NT2/D1 (cell line): ENCODE measurements at regions not wholly inside any gene's neighbourhood (a gene's known extent, or its start where the extent isn't known, plus 50 kb on each side); places are given as distances from the start of the nearest gene placed in this dataset.
"Not testable (repeated sequence)": the region's sequence is repeated elsewhere in the genome, so short reads cannot be mapped to it uniquely, and the experiment has no call there.

ENCODE experiments used
- DNase-seq: peaks from one replicate; pipeline ENCODE4 v3.0.0-alpha.2; 2011; ENCODE audit warnings: low read depth, low spot score
- H3K27me3 ChIP-seq: 2 replicates; pipeline ENCODE4 v1.6.0; 2011; ENCODE audit warnings: mild to moderate bottlenecking; ENCODE audit not compliant: insufficient read length, insufficient read depth
- H3K36me3 ChIP-seq: 2 replicates; pipeline ENCODE4 v1.6.1; 2011; ENCODE audit warnings: mild to moderate bottlenecking, low read length, mixed read lengths; ENCODE audit not compliant: insufficient read depth, insufficient read length
- H3K4me1 ChIP-seq: 2 replicates; pipeline ENCODE4 v1.5.1; 2011; ENCODE audit not compliant: insufficient read depth, insufficient read length
- H3K4me3 ChIP-seq: 2 replicates; pipeline ENCODE4 v1.5.1; 2011; ENCODE audit warnings: low read depth; ENCODE audit not compliant: insufficient read length
- H3K9ac ChIP-seq: 2 replicates; pipeline ENCODE4 v1.6.0; 2011; ENCODE audit warnings: low read depth; ENCODE audit not compliant: insufficient read length
- H3K9me3 ChIP-seq: 2 replicates; pipeline ENCODE4 v1.5.1; 2011; ENCODE audit warnings: mild to moderate bottlenecking, low read length; ENCODE audit not compliant: insufficient read depth
- SUZ12 ChIP-seq: IDR thresholded peaks from 2 replicates; pipeline ENCODE4 v1.6.1; 2011; ENCODE audit not compliant: insufficient read length, insufficient read depth; ENCODE audit errors: extremely low read depth
- YY1 ChIP-seq: IDR thresholded peaks from 2 replicates; pipeline ENCODE4 v1.6.1; 2011; ENCODE audit not compliant: insufficient read length, insufficient read depth
- ZNF274 ChIP-seq: IDR thresholded peaks from 2 replicates; pipeline ENCODE4 v1.6.1; 2011; ENCODE audit warnings: mild to moderate bottlenecking, low read depth, low read length

DNA sequence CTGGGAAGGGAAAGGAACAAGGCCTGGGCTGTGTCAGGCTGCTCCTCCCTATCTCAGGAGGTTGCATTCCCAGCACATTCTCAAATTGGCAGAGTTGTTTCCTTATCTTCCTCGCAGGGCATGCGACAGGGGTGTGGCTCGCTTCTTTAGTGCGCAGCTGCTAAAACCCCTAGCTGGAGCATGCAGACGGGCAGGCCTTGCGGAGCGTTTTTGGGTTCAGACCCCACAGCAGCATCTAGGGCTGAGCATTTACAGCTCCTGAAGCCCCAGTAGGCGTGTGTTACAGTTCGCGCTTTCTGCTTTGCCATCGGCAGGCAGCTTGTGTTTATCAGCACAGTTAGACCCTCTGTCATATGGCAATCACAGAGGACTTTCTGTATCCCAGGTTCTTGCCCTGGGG is 392.4 kb downstream of the TECRL start:
- Histone ChIP-seq H3K27me3 (no peaks in the 10 kb centered on the region), H3K9me3 (no peaks in the 10 kb centered on the region), H3K36me3 (no peaks in the 10 kb centered on the region), H3K4me1 (no peaks in the 10 kb centered on the region), H3K4me3 (no peak overlapping the region), H3K9ac (no peak overlapping the region)
- no peak for DNase-seq
- TF ChIP-seq SUZ12 = no peak
- TF ChIP-seq ZNF274 = no peak
- TF ChIP-seq YY1 = no peak

DNA sequence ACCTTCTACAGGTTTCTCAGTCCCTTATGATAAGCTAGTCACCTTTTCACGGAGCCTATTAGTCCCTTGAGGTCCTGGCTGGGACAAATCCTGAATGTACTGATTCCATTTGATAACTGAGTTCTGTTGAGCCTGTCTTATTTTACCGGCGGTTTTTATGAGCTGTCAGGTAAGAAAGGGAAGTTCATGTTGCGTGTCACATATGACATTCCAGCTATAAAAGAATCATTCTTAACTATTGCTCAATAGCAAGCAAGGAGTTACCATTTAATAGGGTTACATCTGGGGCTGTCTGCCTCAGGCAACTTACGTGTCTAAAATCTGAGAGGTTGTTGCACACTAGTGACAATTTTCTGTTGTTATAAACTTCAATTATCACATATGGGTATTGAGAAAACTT is 394.6 kb downstream of the TECRL start:
- DNase-seq = no peak
- H3K9me3 ChIP-seq = no peaks in the 10 kb centered on the region
- TF ChIP-seq SUZ12 (no peak), ZNF274 (no peak), YY1 (no peak)
- no peak overlapping the region for H3K4me3 ChIP-seq
- no peaks in the 10 kb centered on the region for H3K36me3 ChIP-seq
- H3K4me1 ChIP-seq = no peaks in the 10 kb centered on the region
- no peak overlapping the region for H3K9ac ChIP-seq
- H3K27me3 ChIP-seq = no peaks in the 10 kb centered on the region

DNA sequence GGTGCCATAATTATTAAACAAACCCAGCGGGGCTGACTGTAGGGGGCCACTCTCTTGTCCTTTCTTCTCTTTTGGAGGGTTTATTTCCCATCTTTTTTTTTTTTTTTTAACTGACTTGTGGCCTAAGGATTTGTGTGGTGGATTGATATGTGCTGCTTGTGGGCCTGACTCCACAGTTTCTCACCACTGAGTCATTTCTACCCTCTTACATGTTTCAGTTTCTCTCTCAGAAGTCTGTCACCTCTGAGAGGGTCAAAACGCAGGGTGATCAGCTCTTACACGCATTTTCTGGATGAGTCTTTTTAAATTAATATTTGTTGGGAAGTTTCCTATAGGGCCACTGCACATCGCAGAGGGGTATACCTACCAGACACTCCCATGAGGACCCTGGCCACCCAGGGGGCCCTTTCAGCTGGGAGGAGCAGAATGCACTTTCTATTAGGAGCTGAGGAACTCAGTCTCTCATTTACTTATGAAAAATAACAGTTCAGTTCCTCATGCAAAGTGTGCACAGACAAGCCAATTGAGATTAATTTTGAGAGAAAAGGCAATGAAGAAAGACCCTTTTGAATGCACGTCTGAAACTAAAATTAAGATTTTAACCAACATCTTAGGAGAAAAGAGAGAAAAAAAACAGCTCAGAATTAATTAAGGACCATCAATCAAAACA is 407.9 kb downstream of the TECRL start:
- H3K36me3 ChIP-seq = no peaks in the 10 kb centered on the region
- H3K9ac ChIP-seq = no peak overlapping the region
- no peak for TF ChIP-seq YY1
- TF ChIP-seq SUZ12 = no peak
- TF ChIP-seq ZNF274 = no peak
- no peak overlapping the region for H3K4me3 ChIP-seq
- no peak for DNase-seq
- no peaks in the 10 kb centered on the region for H3K4me1 ChIP-seq
- H3K27me3 ChIP-seq = no peaks in the 10 kb centered on the region
- no peaks in the 10 kb centered on the region for H3K9me3 ChIP-seq

DNA sequence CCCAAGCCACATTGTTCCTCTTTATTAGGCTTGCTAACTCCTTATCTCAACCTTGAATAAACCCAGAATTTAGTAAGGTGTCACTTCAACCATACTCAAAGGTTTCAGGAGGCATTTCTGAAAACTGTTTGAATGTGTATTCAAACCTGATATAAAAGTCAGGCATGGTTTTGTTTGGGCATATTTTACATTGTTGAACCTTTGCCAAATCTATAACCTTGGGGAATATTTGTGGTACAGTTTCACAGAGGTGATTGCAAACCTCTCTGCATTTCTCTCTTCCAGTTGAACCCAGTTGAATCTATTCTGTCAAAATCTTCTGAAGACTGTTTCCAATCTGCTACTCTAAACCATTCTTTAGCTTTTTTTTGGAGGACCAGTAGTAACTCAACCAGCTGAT is 409.0 kb downstream of the TECRL start:
- no peak overlapping the region for H3K4me3 ChIP-seq
- no peaks in the 10 kb centered on the region for H3K9me3 ChIP-seq
- H3K4me1 ChIP-seq = no peaks in the 10 kb centered on the region
- H3K36me3 ChIP-seq = no peaks in the 10 kb centered on the region
- no peak overlapping the region for H3K9ac ChIP-seq
- no peaks in the 10 kb centered on the region for H3K27me3 ChIP-seq
- TF ChIP-seq SUZ12 = no peak
- no peak for TF ChIP-seq ZNF274
- no peak for TF ChIP-seq YY1
- DNase-seq = no peak

DNA sequence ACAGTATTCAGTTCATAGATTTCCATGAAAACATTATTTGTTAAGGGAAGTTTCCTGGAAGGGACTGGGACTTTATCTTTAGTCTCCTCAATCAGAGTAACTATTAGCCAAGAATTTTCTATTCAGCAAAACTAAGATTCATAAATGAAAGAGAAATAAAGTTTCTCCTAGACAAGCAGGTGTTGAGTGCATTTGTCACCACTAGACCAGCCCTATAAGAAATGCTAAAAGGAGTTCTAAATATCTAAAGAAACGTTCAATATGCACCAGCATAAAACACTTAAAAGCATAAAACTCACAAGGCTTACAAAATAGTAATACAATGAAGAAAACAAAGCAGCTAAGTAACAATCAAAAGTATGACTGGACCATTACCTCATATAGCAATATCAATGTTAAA is 423.0 kb downstream of the TECRL start:
- Histone ChIP-seq H3K4me1 (no peaks in the 10 kb centered on the region), H3K9ac (no peak overlapping the region), H3K27me3 (no peaks in the 10 kb centered on the region), H3K36me3 (no peaks in the 10 kb centered on the region), H3K9me3 (no peaks in the 10 kb centered on the region; the same call in 1 of the 2 replicates), H3K4me3 (no peak overlapping the region)
- TF ChIP-seq YY1 (no peak), ZNF274 (no peak), SUZ12 (no peak)
- no peak for DNase-seq

DNA sequence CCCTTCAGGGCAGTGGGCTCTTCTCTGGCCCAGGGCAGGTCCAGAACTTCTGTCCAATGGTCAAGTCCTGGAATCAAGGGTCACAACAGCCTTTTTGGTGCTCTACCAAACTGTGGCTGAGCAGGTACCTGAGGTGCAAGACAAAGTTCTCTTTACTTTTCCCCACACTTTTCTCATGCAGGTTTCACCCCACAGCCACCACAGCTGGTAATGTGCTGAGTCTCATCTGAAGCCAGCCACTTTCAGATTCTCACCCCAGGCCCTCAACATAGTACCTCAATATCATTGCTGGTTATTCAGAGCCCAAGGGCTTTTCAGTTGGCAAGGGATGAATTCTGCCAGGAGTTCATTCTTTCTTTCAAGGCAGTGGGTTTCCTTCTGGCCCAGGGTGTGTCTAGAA is 426.0 kb downstream of the TECRL start:
- no peaks in the 10 kb centered on the region for H3K27me3 ChIP-seq

DNA sequence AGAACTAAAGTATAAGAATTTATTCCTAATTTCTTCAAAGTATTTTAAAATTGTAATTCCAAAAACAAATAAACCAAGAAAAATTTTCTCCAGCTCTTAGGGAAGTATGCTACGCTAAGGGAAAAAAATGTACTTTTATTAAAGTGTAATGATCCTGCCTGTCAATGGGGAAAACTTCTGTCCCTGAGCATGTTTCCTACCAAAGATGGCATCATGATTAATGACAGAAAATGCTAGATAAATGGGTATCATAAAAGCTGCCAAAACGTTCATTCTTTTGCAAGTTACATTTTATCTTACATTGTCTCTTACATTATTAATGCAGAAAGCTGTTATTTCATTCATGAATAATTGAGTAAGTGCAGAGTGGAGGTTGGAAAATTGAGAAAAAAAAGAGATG is 443.4 kb downstream of the TECRL start:
- H3K4me1 ChIP-seq = no peaks in the 10 kb centered on the region
- no peak for TF ChIP-seq SUZ12
- TF ChIP-seq ZNF274 = no peak
- no peak for TF ChIP-seq YY1
- H3K36me3 ChIP-seq = no peaks in the 10 kb centered on the region

More for the DNA sequence above, 426.0 kb downstream of the TECRL start:
- Histone ChIP-seq H3K4me3 (no peak overlapping the region), H3K9me3 (no peaks in the 10 kb centered on the region; the same call in 1 of the 2 replicates), H3K9ac (no peak overlapping the region), H3K36me3 (no peaks in the 10 kb centered on the region), H3K4me1 (no peaks in the 10 kb centered on the region)
- TF ChIP-seq YY1 (no peak), SUZ12 (no peak), ZNF274 (no peak)
- DNase-seq = no peak

DNA sequence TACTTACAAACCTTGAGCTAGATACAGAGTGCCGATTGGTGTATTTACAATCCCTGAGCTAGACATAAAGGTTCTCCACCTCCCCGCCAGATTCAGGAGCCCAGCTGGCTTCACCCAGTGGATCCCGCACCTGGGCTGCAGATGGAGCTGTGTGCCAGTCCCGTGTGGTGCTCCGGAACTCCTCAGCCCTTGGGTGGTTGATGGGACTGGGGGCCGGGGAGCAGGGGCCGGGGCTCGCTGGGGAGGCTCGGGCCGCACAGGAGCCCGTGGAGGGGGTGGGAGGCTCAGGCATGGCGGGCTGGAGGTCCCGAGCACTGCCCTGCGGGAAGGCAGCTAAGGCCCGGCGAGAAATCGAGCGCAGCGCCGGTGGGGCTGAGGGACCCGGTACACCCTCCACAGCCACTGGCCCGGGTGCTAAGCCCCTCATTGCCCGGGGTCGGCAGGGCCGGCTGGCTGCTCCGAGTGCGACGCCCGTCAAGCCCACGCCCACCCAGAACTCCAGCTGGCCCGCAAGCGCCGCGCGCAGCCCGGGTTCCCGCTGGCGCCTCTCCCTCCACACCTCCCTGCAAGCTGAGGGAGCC is 466.5 kb downstream of the TECRL start:
- H3K4me1 ChIP-seq, H3K9ac ChIP-seq, H3K9me3 ChIP-seq, H3K4me3 ChIP-seq, H3K27me3 ChIP-seq, DNase-seq, H3K36me3 ChIP-seq: not testable (repeated sequence)

More for the DNA sequence above, 443.4 kb downstream of the TECRL start:
- no peak overlapping the region for H3K9ac ChIP-seq
- H3K27me3 ChIP-seq = no peaks in the 10 kb centered on the region
- DNase-seq = no peak
- H3K4me3 ChIP-seq = no peak overlapping the region
- no peaks in the 10 kb centered on the region for H3K9me3 ChIP-seq
